ENCODE measurements at regions not wholly inside any gene's neighbourhood (a gene's known extent, or its start where the extent isn't known, plus 50 kb on each side); places are given as distances from the start of the nearest gene placed in this dataset.
"Not testable (repeated sequence)": the region's sequence is repeated elsewhere in the genome, so short reads cannot be mapped to it uniquely, and the experiment has no call there.

DNA sequence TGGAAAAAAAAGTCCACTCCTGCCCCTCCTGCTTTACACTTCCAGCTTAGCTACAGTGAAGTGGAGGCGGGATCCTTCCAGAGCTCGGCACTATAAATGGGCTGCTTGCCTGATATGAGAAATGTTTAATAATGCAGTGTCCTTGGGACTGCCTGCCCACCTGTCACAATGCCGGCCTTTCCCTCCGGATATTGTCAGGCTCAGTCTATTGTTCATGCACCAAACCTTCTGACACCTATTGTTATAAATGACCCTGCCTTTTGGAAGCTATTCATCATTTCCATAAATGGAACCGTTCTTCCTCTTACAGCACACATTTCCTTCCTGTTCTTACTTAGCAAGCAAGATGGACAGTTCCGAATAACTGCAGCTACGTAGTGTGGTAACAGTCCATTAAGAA, 146.3 kb downstream of the DMAC1 start:
- Histone ChIP-seq H3K36me3 (no peaks in the 10 kb centered on the region), H3K27me3 (no peaks in the 10 kb centered on the region), H3K27ac (no peak overlapping the region), H3K9me3 (no peaks in the 10 kb centered on the region), H3K4me3 (no peak overlapping the region), H3K4me1 (no peaks in the 10 kb centered on the region)
- TF ChIP-seq, protein P1, sequence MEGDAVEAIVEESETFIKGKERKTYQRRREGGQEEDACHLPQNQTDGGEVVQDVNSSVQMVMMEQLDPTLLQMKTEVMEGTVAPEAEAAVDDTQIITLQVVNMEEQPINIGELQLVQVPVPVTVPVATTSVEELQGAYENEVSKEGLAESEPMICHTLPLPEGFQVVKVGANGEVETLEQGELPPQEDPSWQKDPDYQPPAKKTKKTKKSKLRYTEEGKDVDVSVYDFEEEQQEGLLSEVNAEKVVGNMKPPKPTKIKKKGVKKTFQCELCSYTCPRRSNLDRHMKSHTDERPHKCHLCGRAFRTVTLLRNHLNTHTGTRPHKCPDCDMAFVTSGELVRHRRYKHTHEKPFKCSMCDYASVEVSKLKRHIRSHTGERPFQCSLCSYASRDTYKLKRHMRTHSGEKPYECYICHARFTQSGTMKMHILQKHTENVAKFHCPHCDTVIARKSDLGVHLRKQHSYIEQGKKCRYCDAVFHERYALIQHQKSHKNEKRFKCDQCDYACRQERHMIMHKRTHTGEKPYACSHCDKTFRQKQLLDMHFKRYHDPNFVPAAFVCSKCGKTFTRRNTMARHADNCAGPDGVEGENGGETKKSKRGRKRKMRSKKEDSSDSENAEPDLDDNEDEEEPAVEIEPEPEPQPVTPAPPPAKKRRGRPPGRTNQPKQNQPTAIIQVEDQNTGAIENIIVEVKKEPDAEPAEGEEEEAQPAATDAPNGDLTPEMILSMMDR (IDR thresholded peaks at IDR 0.05): no peak
- ATAC-seq (no peak), DNase-seq (no peak)
- intact Hi-C loops (cut with DNase I): no loop called here

DNA sequence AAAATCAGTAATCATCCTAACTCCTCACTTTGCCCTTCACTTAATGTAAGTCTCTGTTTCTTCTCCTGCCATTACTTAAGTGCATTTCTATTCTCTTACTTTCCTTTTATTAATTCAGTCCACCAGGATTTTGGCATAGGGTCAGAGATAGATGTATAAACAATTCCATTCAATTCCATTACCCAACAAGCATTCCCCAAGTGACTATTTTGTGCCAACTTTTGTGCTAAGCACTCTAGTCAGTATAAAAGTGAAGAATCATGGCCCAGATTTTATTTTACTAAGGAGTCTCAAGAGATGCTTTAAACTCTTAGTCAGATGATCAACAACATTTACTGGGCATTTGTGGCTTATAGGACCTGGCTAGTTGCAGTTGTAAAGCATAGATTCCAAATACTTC, 159.3 kb downstream of the DMAC1 start:
- Histone ChIP-seq H3K36me3 (no peaks in the 10 kb centered on the region), H3K4me3 (no peak overlapping the region), H3K9me3 (no peaks in the 10 kb centered on the region), H3K27ac (no peak overlapping the region), H3K27me3 (no peaks in the 10 kb centered on the region), H3K4me1 (no peaks in the 10 kb centered on the region)
- ATAC-seq (no peak), DNase-seq (no peak)
- TF ChIP-seq, protein P1 (IDR thresholded peaks at IDR 0.05): no peak
- intact Hi-C loops (cut with DNase I): no loop called here

DNA sequence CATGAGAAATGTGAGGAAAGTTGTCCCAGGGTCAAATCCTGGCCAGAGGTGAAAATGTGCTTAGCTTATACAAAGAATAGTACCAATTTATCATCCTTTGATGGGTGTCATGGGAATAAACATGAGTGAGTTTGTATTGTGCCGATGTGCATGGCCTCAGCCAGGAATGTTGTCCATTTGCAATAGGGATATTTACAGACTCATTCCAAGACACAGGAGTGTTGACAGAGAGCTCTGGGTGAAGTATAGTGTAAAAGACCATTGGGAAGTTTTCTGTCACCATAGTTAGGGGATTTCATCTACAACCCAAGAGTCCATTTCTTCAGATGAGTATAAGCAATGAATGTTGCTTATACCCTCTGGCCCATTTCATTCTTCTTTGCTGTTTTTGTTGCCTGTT, 160.1 kb downstream of the DMAC1 start:
- Histone ChIP-seq H3K4me3 (no peak overlapping the region), H3K27me3 (no peaks in the 10 kb centered on the region), H3K9me3 (no peaks in the 10 kb centered on the region), H3K4me1 (no peaks in the 10 kb centered on the region), H3K36me3 (no peaks in the 10 kb centered on the region), H3K27ac (no peak overlapping the region)
- intact Hi-C loops (cut with DNase I): no loop called here
- DNase-seq: no peak
- TF ChIP-seq, protein P1 (IDR thresholded peaks at IDR 0.05): no peak
- ATAC-seq: no peak

DNA sequence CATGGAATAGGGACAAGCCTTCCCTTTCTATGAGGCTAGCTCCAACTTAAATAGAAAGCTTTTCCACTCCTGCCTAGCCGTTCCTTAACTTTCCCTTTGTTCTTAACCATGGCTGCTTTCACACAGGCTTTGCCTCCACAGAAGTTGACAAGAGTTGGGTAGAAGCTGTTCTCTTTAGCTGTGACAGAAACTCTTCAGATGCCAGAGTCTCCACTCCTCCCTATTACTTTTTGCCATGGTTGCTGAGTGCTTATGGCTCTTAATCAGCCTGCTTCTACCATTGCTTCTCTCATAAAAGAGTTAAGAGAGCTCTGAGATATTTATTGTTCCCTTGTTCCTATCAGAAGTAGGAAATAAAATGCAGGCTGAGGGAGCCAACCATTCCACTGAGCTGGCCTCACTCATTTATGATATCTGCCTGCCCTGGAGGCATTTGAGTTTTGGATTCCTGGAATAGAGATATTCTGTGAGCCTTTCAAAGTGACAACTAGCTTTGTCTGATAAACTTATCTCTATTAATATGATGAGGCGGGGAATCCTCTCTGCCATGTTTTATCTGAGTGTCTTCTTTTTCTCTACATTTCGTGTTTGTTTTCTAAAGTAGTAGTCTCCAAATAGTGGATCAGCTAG, 162.6 kb downstream of the DMAC1 start:
- no peak for ATAC-seq
- no peak for DNase-seq
- no peaks in the 10 kb centered on the region for H3K36me3 ChIP-seq
- TF ChIP-seq, protein P1 (IDR thresholded peaks at IDR 0.05): no peak
- H3K9me3 ChIP-seq: no peaks in the 10 kb centered on the region
- H3K27ac ChIP-seq: no peak overlapping the region
- no peaks in the 10 kb centered on the region for H3K27me3 ChIP-seq
- intact Hi-C loops (cut with DNase I): no loop called here
- H3K4me3 ChIP-seq: no peak overlapping the region
- H3K4me1 ChIP-seq: no peaks in the 10 kb centered on the region

DNA sequence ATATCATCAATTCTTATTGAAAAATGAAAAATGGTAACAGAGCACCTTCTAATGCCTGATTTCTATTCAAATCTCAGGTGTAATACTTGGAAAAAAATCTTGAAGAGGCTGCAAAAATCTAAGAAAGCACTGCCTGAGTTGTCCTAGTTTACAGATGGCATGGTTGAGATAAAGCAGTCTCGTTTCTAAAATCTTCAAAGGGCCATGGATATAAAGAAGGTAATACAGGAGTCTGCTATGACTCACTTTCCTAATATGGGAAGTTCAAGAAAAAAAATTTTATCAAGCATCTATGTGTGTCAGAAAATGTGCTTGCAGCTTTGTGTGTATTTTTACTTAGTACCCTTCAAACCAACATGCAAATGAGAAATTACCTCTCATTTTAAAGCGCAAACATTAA, 163.3 kb downstream of the DMAC1 start:
- DNase-seq (no peak), ATAC-seq (no peak)
- TF ChIP-seq, protein P1 (IDR thresholded peaks at IDR 0.05): no peak
- no peaks in the 10 kb centered on the region for H3K27me3 ChIP-seq
- no peaks in the 10 kb centered on the region for H3K9me3 ChIP-seq
- no peak overlapping the region for H3K4me3 ChIP-seq
- no peak overlapping the region for H3K27ac ChIP-seq
- H3K4me1 ChIP-seq: no peaks in the 10 kb centered on the region
- no peaks in the 10 kb centered on the region for H3K36me3 ChIP-seq
- intact Hi-C loops (cut with DNase I): no loop called here

DNA sequence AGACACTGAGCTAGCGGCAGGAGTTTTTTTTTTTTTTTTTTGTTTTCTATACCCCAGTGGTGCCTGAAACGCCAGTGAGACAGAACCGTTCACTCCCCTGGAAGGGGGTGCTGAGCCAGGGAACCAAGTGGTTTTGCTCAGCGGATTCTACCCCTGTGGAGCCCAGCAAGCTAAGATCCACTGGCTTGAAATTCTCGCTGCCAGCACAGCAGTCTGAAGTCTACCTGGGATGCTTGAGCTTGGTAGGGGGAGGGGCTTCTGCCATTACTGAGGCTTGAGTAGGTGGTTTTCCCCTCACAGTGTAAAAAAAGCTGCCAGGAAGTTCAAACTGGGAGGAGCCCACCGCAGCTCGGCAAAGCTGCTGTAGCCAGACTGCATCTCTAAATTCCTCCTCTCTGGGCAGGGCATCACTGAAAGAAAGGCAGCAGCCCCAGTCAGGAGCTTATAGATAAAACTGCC, 173.0 kb downstream of the DMAC1 start:
- H3K36me3 ChIP-seq; DNase-seq; ATAC-seq; H3K27me3 ChIP-seq; H3K9me3 ChIP-seq; H3K4me1 ChIP-seq; H3K27ac ChIP-seq; H3K4me3 ChIP-seq; intact Hi-C loops (cut with DNase I): not testable (repeated sequence)
